HG03159 (cell line): ENCODE measurements at regions not wholly inside any gene's neighbourhood (a gene's known extent, or its start where the extent isn't known, plus 50 kb on each side); places are given as distances from the start of the nearest gene placed in this dataset.
"Not testable (repeated sequence)": the region's sequence is repeated elsewhere in the genome, so short reads cannot be mapped to it uniquely, and the experiment has no call there.

Experiments used
- ATAC-seq: cut with Tn5 transposase; IDR thresholded peaks from one replicate; pipeline ENCODE4 v1.9.1; 2021; ENCODE audit warnings: mild to moderate bottlenecking, moderate library complexity; ENCODE audit not compliant: unreplicated experiment

DNA sequence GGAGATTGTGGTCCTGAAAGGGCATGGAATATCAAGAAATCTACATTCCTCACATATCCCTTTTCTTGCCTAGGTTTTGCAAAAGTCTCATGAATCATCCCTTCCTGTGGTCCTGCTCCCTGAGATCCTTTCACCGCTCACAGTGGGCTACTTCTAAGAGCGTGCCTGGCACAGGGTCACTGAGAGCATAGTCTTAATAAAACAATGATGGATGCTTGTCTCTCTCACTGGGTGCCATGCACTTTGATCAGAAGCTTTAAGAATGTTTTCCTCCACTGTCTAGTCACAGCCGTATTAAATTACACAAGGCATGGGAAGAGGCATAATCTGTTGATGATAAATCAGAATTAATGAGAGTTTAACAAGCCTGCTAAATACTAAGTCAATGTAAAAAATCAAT, 269.7 kb upstream of the ATP10A start:
- ATAC-seq: no peak

DNA sequence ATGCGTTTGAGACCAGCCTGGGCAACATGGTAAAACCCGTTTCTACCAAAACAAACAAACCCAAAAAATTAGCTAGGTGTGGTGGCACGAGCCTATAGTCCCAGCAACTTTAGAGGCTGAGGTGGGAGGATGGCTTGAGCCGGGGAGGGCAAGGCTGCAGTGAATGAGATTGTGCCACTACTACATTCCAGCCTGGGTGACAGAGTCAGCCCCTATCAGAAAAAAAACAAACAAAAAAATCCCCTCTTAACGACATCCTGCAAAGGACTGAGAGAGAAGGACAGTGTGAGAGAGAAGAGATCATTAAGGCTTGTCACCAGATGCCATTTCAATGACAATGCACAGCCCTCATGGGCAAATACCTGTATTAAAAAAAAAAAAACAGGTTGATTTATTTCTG, 266.7 kb upstream of the ATP10A start:
- ATAC-seq: no peak

DNA sequence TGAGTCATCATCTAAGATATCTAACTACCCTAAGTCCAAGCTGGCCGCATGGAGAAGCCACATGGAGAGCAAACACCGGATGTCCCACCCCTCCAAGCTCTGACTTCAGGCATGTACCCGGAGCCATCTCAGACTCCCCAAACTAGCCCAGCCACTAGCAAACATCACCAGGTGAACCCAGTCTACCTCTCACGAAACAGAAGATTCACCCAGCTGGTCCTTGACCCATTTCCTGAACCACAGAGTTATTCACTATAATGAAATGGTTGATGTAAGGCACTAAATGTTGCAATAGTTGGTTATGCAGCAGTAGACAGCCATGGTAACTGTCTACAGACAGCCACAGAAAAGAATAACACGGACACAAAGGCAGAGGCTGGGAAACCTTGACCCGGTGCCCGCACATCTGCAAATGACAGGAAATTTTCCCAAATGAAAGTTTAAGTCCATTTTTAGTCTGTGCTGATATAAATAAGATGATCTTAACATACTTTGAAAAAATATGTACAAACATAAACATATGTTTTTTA, 265.5 kb upstream of the ATP10A start:
- ATAC-seq: no peak

DNA sequence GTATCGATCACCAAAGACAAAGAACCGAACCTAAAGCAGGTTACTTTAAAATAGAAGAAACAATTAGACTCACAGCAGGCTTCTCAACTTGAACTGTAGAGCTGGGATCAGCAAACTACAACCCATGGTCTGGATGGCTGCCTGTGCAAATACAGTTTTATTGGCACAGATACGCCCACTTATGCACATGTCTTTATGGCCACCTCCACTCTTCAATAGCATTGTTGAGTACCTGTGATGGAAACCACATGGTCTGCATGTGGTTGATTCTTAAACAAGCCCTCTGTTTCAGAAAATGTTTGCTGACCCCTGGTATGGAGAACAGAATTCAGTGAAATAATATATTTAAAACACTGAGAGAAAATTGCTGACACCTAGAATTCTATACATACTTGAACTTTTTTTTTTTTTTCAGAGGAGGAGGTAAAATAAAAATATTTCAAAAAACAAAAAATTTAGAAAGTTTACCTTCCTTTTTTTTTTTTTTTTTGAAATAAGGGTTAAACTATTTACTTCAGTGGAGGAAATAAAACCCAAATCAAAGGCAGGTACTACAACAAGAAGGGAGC, 263.8 kb upstream of the ATP10A start:
- ATAC-seq: no peak

DNA sequence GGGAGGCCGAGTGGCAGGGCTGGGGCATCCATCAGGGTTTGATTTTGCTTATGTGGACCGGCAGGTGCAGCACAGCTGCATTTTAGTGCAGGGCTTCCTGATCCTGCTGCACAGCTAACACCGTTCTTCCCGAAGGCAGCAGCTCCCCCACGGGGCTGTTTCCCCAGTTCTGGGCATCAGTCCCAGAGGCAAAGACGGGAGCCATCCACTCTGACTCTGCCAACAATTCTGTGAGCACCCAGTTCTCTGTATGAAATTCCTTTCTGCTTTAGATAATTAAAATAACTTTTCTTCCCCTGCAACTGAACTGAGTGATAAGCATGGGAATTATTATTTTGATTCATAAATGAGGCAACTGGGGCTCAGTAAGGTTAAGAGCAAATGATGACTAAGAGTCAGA, 262.9 kb upstream of the ATP10A start:
- ATAC-seq: no peak

DNA sequence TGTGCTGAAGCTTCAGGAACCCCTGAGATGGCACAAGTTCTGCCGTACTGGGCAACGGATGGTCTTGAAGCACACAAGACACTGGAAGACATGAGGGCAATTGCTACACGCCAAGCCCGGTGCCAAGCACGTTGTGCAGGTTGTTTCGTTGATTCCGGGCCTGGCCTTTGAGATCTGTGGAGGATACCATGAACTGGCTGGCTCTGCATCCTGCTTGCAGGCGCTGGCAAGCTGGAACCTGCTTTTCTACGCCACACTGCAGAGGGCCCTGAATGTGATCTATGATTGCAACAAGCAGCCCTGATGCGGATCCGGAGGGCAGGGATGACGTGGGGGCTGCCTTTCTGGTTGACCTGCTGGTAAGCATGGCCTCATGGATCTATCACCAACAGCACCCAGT, 262.5 kb upstream of the ATP10A start:
- ATAC-seq: no peak

DNA sequence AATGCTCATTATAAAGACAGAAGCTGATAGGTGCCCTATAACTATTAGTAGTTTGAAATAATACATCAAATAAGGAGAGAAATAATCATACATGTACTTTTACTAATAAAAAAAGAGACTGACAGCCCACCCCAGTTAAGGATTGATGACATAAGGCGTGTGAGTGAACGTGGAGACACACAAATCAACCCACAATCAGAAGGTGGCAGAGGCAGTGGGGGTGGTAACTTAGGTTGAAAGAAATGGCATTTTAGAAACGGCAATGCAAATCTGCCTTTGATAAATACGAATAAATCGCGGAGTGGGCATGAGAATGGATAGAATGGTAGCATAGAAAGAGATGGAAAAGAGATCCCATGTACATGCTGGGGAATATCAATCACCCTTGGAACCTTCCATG, 256.2 kb upstream of the ATP10A start:
- ATAC-seq: no peak

DNA sequence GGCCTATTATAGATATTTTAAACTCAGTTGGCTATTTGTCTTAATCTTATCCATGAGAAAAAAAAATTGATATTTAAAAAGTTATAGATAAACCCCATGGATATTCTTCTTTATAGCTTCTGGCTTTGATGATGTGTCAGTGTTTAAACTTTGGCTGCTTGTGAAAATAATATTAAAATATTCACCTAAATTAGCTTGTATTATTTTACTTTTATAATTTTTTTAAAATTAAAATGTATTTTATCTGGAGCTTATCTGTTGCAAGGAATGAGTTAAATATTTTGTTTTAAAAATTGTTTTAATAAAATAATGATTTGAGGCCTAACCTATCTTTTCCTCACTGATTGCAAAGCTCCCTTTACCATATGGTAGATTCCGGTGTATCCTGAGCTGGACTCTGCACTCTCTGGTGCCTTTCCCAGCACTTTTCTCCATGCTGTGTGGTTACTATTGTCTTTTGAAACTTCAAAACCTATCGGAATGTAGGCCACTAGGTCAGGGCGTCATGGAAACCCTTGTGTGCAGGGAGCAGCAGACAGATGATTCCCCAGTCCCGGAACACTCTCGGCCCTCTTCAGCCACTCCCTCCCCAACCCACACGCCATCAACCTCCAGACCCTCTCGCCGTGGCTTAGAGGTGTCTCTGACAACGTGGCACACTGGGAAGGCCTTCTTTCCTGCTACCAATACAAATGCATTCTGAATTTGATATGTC, 252.3 kb upstream of the ATP10A start:
- no peak for ATAC-seq

DNA sequence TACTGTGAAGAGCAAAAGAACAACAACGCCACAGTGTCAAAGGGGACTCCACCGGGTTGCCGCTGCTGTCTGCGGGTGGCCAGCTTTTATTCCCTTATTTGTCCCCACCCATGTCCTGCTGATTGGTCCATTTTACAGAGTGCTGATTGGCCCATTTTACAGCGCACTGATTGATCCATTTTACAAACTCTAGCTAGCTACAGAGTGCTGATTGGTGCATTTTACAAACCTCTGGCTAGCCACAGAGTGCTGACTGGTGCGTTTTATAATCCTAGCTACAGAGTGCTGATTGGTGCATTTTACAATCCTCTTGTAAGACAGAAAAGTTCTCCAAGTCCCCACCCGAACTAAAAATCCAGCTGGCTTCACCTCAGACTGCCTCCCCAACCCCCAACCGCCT, 251.0 kb upstream of the ATP10A start:
- not testable (repeated sequence) for ATAC-seq

DNA sequence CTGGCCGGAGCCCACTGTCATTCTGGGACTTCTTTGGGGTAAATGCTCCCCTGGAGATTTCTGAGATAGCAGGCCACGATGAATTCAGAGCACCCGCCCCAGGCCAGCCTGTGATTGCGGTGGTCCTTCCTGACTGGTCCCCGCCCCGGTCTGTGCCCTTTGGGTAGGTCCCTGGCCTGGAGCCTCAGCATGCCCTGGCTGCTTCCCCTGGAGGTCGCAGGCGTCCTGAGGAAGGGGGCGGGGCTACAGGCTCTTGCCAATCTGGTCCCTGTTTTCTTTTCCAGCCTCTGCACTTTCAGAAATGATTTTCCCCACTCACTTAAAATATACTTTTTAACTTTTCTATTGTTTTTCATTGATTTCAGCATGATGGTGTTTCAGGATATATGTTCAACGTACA, 250.2 kb upstream of the ATP10A start:
- ATAC-seq: no peak

DNA sequence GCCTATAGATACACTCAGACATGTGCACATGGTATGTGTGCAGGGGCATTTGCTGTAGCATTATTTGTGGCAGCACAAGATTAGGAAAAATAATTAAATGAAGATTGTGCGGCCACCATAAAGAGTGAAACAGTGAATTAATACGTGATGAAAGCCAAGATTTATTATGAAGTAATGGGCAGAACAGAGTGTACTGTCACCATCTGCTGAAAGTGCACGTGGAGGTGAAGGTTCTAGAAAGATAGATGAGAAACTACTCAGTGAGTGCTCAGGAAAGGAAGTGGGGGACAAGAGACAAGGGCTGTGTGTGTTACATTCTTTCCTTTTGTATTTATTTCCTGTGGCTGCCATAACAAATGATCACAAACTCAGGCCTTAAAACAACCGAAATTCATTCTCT, 246.1 kb upstream of the ATP10A start:
- no peak for ATAC-seq

DNA sequence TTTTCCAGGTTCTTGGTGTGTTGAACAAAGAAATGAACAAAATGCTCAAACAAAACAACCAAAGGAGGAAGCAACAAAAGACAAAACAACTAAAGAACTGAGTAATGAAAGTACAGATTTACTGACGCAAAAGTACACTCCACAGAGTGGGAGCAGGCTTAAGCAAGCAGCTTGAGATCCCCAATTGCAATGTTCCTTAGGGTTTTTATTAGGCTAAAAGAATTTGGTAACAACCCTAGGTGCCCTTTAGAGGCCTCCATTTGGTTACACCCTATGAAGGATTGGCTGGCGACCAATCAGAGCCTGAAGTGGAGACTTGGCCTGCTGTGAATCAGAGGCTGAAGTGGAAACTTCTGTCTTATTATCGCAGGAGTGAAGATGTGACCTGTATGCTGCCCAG, 243.4 kb upstream of the ATP10A start:
- no peak for ATAC-seq

DNA sequence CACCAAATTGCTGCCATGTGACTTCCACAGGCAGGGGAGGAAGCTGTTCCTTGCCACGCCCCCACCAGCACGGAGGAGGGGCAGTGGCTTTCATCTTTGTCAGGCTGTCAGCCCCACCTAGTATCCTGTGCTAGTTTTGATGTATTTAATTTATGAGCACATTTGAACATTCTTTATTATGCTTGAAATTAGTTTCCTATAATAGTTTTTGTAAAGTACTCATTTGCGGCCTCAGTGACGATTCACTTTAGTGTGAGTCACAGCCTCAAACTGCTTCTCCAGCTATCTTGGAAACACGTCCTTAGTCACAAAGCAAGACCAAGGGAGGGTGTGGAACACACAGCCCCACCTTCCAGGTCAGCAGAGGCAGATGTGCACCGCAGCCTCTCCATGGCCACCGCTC, 239.9 kb upstream of the ATP10A start:
- no peak for ATAC-seq

DNA sequence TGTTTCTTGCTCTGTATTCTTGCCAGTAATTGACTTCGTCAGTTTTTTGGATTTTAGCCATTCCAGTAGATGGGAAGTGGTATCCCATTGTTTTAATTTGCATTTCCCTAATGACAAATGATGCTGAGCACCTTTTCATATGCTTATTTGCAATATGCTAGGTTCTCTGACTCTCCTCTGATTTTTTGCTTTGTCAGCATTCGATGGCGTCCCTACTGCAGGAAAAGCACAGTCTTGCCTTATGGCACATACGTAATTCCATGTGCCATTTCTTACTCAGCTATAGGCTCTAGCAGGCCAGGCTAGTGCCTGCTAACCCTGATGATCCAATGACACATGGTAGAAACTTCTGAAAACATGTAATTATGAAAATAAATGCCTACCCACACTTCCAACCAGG, 239.2 kb upstream of the ATP10A start:
- ATAC-seq: no peak

DNA sequence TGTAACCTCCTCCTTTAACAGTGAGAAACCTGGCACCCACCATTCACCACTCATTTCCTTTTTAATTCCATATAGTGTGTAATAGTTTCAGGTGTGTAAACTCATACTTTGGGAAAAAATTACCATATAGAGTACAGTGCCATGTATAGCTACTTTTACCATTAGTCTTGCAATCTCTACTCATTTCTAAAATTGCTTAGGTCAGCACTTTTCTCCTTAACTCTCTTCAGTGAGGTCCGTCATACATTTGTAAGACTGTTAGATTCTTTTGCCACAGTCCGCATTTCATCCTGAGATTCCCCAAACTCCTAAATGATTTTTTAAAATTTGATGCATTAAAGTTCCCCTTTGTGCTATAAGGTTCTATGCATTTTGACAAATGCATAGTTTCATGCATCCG, 238.3 kb upstream of the ATP10A start:
- no peak for ATAC-seq

DNA sequence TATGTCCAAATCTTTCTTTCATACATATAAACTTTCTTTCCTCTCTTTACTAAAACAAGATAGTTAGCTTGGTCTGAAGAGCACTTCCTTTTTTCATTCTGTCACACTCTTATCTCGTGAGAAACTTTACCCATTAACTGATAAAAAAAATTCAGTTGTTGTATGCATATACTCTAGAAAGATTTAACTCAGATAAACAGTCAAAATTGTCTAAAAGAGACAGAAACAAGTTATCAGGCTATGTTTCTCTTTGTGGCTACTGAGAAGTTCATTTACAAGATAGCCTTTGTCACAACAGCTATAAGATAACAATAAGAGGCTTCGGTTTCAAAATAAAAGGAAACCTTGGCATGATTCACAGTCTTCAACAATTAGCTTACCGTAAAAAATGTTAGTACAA, 235.7 kb upstream of the ATP10A start:
- no peak for ATAC-seq

DNA sequence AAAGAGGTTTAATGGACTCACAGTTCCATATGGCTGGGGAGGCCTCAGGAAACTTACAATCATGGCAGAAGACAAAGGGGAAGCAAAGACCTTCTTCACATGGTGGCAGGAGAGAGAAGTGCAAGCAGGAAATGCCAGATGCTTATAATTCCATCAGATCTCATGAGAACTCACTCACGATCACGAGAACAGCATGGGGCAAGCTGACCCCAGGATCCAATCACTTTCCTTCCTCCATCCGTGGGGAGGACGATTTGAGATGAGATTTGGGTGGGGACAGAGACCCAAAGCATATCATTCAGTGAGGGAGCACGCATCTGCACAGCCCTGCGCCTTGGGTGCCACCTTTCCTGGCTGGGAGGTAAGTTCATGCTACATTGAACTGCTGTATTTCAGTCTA, 234.1 kb upstream of the ATP10A start:
- ATAC-seq: no peak

DNA sequence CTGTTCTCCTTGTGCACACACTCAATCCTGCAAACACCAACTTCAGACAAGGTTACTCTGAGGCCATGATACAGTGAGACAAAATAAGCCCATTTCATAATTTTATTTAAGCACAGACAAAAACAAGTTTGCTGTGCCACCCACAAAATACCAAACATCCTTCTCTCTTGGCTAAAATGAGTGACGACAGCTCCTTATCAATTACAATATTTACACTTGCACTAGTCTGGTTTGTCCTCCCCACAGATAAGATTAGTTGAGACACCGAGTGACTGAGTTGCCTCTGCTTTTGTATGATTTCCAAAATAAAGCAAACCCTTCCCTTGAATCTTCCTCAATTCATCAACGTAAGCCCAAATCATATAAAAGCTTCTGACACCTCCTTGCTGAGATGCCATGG, 233.5 kb upstream of the ATP10A start:
- ATAC-seq: no peak

DNA sequence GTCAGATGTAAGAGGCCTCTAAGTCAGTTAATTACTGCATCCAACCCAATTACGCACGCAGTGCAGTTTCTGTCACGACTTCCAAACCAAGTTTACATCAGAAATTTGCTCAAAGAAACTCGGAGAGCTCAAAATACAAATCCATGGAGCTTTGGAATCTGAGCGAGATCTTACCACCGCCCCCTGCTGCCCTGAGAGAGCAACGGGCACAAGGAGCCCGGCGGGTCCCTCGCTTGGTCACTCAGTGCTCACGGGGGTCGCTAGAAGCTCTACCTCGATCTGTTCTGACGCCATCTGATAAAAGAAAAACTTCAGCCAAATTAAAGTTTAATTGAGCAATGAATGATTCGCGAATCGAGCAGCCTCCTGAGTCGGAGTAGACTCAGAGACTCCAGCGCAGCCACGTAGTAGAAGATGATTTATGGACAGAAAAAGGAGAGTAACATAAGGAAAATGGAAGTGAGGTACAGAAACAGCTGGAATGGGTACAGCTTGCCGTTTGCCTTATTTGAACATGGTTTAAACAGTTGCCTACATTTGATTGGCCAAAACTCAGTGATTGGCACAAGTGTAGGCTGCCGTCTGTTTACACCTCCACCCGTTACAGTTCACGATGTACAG, 232.7 kb upstream of the ATP10A start:
- no peak for ATAC-seq

DNA sequence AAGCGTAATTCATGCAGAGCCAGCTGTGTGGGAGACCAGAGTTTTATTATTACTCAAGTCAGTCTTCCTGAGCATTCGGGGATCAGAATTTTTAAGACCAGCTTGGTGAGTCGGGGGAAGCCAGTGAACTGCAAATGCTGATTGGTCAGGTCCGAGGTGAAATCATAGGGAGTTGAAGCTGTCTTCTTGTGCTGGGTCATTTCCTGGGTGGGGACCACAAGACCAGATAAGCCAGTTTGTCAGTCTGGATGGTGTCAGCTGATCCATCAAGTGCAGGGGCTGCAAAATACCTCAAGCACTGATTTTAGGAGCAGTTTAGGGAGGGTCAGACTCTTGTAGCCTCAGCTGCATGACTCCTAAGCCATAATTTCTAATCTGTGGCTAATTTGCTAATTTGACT, 228.1 kb upstream of the ATP10A start:
- ATAC-seq: no peak

DNA sequence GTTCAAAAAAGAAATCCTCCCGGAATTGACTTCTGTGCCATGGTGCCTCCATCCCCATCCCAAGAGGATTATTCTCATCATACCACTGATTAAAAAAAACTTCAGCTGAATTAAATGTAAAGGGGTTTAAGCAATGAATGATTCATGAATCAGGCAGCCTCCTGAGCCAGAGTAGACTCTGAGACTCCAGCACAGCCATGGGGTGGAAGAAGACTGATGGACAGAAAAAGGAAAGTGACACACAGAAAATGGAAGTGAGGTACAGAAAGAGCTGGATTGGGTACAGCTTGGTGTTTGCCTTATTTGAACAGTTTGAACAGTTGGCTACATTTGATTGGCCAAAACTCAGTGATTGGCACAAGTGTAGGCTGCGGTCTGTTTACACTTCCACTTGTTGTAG, 224.8 kb upstream of the ATP10A start:
- no peak for ATAC-seq

DNA sequence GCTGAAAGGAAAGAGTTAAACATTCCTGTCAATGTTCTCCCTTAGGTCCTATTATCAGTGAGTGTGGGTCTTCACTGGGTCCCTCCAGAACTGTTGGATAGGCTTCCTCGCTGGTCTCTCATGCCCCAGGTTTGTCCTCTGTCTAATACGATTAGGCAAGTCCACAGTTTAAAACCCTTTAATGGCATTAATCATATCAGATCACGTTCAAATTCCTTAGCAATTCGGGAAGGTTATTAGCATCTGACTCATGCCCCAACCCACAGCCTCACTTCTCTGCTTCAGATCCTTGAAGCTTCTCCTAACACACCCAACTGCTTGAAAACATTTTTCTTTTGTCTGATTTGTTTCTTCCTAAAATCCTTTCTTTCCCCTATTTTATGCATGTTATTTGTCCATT, 224.3 kb upstream of the ATP10A start:
- no peak for ATAC-seq
